ENCODE measurements at regions not wholly inside any gene's neighbourhood (a gene's known extent, or its start where the extent isn't known, plus 50 kb on each side); places are given as distances from the start of the nearest gene placed in this dataset.
"Not testable (repeated sequence)": the region's sequence is repeated elsewhere in the genome, so short reads cannot be mapped to it uniquely, and the experiment has no call there.

GRCh38 chr3:40689837-40690236 is 165.1 kb downstream of the ZNF621 start:
- Mint-ChIP-seq H3K27me3 (peaks cover 7% of the 10 kb centered on the region), H3K36me3 (ENCODE audit: insufficient read depth) (no peaks in the 10 kb centered on the region), H3K27ac (no peak overlapping the region), H3K9me3 (ENCODE audit: low read depth) (no peaks in the 10 kb centered on the region), H3K4me3 (ENCODE audit: low read depth) (no peak overlapping the region), H3K4me1 (ENCODE audit: low read depth) (peaks cover 4% of the 10 kb centered on the region)
- no peak for DNase-seq (ENCODE audit: low spot score, unreplicated experiment)
- TF ChIP-seq, protein P1, sequence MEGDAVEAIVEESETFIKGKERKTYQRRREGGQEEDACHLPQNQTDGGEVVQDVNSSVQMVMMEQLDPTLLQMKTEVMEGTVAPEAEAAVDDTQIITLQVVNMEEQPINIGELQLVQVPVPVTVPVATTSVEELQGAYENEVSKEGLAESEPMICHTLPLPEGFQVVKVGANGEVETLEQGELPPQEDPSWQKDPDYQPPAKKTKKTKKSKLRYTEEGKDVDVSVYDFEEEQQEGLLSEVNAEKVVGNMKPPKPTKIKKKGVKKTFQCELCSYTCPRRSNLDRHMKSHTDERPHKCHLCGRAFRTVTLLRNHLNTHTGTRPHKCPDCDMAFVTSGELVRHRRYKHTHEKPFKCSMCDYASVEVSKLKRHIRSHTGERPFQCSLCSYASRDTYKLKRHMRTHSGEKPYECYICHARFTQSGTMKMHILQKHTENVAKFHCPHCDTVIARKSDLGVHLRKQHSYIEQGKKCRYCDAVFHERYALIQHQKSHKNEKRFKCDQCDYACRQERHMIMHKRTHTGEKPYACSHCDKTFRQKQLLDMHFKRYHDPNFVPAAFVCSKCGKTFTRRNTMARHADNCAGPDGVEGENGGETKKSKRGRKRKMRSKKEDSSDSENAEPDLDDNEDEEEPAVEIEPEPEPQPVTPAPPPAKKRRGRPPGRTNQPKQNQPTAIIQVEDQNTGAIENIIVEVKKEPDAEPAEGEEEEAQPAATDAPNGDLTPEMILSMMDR (IDR thresholded peaks at IDR 0.05; ENCODE audit: unreplicated experiment) = no peak

- Mint-ChIP-seq H3K36me3 (ENCODE audit: insufficient read depth) (no peaks in the 10 kb centered on the region), H3K9me3 (ENCODE audit: low read depth) (no peaks in the 10 kb centered on the region), H3K27ac (no peak overlapping the region), H3K4me3 (ENCODE audit: low read depth) (no peak overlapping the region), H3K4me1 (ENCODE audit: low read depth) (peaks cover 4% of the 10 kb centered on the region), H3K27me3 (peaks cover 7% of the 10 kb centered on the region)
- TF ChIP-seq, protein P1 (IDR thresholded peaks at IDR 0.05; ENCODE audit: unreplicated experiment) = no peak
- DNase-seq (ENCODE audit: low spot score, unreplicated experiment) = no peak
Observed at GRCh38 chr3:40690749-40691451, 166.1 kb downstream of the ZNF621 start.

DNA sequence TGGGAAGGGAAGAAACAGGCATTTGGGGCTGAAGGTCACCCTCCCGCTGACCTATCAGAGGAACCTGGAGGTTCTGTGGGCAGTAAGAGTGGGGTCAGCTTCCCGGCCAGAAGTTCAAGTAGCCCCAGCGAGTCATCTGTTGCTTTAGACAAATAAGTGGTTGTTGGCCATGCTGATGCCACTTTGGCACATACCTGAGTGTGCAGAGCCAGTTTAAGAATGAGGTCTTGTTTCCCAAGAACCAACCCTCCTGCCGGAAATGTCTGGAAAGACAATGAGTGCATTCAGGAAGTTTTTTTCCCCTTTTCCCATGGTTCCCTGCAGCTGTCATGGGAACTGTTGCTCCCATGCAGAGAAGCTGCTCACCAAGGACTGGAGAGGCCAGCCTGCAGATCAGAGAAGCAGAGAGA is 166.7 kb downstream of the ZNF621 start:
- Mint-ChIP-seq H3K27ac (no peak overlapping the region), H3K4me1 (ENCODE audit: low read depth) (peaks cover 4% of the 10 kb centered on the region), H3K9me3 (ENCODE audit: low read depth) (no peaks in the 10 kb centered on the region), H3K27me3 (peaks cover 7% of the 10 kb centered on the region), H3K36me3 (ENCODE audit: insufficient read depth) (no peaks in the 10 kb centered on the region), H3K4me3 (ENCODE audit: low read depth) (no peak overlapping the region)
- DNase-seq (ENCODE audit: low spot score, unreplicated experiment) = no peak
- TF ChIP-seq, protein P1 (IDR thresholded peaks at IDR 0.05; ENCODE audit: unreplicated experiment) = no peak

- Mint-ChIP-seq H3K27me3 (peaks cover 2% of the 10 kb centered on the region), H3K27ac (no peak overlapping the region), H3K4me3 (ENCODE audit: low read depth) (no peak overlapping the region), H3K4me1 (ENCODE audit: low read depth) (peaks cover 4% of the 10 kb centered on the region), H3K9me3 (ENCODE audit: low read depth) (peaks cover 7% of the 10 kb centered on the region), H3K36me3 (ENCODE audit: insufficient read depth) (no peaks in the 10 kb centered on the region)
- no peak for DNase-seq (ENCODE audit: low spot score, unreplicated experiment)
- TF ChIP-seq, protein P1 (IDR thresholded peaks at IDR 0.05; ENCODE audit: unreplicated experiment) = no peak
Observed at GRCh38 chr3:40695848-40696247, 171.1 kb downstream of the ZNF621 start.

- H3K9me3 Mint-ChIP-seq (ENCODE audit: low read depth) = peaks cover 18% of the 10 kb centered on the region
- not testable (repeated sequence) for DNase-seq (ENCODE audit: low spot score, unreplicated experiment); H3K27me3 Mint-ChIP-seq; H3K4me1 Mint-ChIP-seq (ENCODE audit: low read depth); H3K27ac Mint-ChIP-seq; H3K4me3 Mint-ChIP-seq (ENCODE audit: low read depth); H3K36me3 Mint-ChIP-seq (ENCODE audit: insufficient read depth)
Observed at GRCh38 chr3:40698611-40699010, 173.9 kb downstream of the ZNF621 start.

- Mint-ChIP-seq H3K4me3 (ENCODE audit: low read depth) (no peak overlapping the region), H3K4me1 (ENCODE audit: low read depth) (no peaks in the 10 kb centered on the region), H3K27me3 (no peaks in the 10 kb centered on the region)
Observed at GRCh38 chr3:40701016-40701588, 176.3 kb downstream of the ZNF621 start.

More at GRCh38 chr3:40701016-40701588, 176.3 kb downstream of the ZNF621 start:
- H3K36me3 Mint-ChIP-seq (ENCODE audit: insufficient read depth) = no peaks in the 10 kb centered on the region
- H3K9me3 Mint-ChIP-seq (ENCODE audit: low read depth) = peaks cover 21% of the 10 kb centered on the region
- no peak overlapping the region for H3K27ac Mint-ChIP-seq
- TF ChIP-seq, protein P1 (IDR thresholded peaks at IDR 0.05; ENCODE audit: unreplicated experiment) = no peak
- no peak for DNase-seq (ENCODE audit: low spot score, unreplicated experiment)

Measured in progenitor cell of endocrine pancreas (in vitro differentiated cells).